Gastroesophageal sphincter (tissue), 3 donors: ENCODE measurements at regions not wholly inside any gene's neighbourhood (a gene's known extent, or its start where the extent isn't known, plus 50 kb on each side); places are given as distances from the start of the nearest gene placed in this dataset.

Source experiments
- EP300 ChIP-seq: sonication (generic); formaldehyde crosslinking; IDR thresholded peaks from one replicate; pipeline ENCODE4 v1.6.1; 2017; ENCODE audit warnings: antibody characterized with exemption, mild to moderate bottlenecking
- POLR2A ChIP-seq, 2 donors: fragments of 450-650 bp; IDR thresholded peaks; one replicate each; pipeline ENCODE4 v1.6.1; 2017; ENCODE audit warnings: antibody characterized with exemption in 2 of 2, mild to moderate bottlenecking in 2 of 2, moderate library complexity in 1 of 2
- POLR2AphosphoS5 ChIP-seq: sonication (generic); formaldehyde crosslinking; IDR thresholded peaks from one replicate; pipeline ENCODE4 v1.6.1; 2017; ENCODE audit warnings: antibody characterized with exemption
- TF ChIP-seq, protein P1 (sequence below), 4 experiments: fragments of 200-600 bp in 2 of 4; fragments of 450-650 bp in 2 of 4; sonication (generic) in 1 of 4; IDR thresholded peaks; one replicate each; pipeline ENCODE4 v1.5.1; 2017 to 2019; ENCODE audit warnings: antibody characterized with exemption in 4 of 4, mild to moderate bottlenecking in 2 of 4, moderate library complexity in 2 of 4

DNA sequence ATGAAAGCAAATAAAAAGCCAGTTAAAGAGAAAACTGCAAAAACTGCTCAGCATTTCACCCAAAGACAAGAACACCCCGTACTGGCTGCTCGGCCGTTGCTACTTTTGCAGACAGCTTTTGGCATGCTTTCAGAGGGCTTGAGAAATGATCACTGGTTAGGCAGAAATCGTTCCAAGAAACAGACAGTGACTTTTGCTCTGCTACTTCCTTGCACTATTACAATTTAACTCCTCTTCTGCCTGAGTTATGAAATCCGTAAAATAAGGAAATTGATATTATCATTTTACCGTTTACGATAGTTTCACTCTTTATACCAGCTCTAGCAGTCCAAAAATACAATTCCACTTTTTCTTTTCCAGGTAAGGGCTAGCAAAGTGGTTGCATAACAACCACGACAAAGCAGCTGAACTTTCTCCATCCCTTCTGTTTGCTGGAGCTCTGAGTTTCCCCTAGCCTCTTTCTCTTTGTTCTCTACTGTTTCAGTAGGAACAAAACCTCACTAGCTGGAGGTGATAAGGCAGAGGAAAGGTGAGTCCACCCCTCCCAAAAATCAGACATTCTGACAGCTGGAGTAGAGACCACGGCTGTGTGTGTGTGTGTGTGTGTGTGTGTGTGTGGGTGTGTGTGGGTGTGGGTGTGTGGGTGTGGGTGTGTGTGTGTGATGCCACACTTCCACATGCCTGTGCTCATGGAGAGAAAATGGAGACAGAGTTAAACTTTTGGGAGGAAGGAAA lies 191.8 kb upstream of the RREB1 start:
- TF ChIP-seq, protein P1, sequence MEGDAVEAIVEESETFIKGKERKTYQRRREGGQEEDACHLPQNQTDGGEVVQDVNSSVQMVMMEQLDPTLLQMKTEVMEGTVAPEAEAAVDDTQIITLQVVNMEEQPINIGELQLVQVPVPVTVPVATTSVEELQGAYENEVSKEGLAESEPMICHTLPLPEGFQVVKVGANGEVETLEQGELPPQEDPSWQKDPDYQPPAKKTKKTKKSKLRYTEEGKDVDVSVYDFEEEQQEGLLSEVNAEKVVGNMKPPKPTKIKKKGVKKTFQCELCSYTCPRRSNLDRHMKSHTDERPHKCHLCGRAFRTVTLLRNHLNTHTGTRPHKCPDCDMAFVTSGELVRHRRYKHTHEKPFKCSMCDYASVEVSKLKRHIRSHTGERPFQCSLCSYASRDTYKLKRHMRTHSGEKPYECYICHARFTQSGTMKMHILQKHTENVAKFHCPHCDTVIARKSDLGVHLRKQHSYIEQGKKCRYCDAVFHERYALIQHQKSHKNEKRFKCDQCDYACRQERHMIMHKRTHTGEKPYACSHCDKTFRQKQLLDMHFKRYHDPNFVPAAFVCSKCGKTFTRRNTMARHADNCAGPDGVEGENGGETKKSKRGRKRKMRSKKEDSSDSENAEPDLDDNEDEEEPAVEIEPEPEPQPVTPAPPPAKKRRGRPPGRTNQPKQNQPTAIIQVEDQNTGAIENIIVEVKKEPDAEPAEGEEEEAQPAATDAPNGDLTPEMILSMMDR (IDR thresholded peaks at IDR 0.05) = no peak
- no peak for TF ChIP-seq POLR2A (IDR thresholded peaks at IDR 0.05)
- TF ChIP-seq POLR2AphosphoS5 = peak; percentile 70
- TF ChIP-seq EP300 = no peak
